ENCODE measurements at regions not wholly inside any gene's neighbourhood (a gene's known extent, or its start where the extent isn't known, plus 50 kb on each side); places are given as distances from the start of the nearest gene placed in this dataset.

DNA sequence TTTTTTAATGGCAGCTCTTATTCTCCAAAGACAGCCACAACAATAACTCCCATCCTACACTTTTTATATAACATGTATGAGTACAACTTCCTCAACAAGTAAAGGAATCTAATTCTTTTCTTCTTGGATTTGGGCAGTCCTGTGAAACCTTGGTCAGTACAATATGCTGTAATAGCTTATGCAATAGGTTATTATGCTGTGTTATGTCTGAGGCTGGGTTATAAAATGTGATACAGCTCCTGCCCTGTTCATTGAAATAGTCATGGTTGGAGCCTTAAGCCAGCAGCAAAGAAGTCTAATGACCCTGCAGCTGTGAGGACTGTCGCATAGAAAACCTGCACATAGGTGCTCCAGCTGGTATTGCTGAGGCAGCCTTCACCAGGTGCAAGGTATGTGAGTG, 215.8 kb upstream of the RASGEF1B start:
- Histone ChIP-seq H3K4me2 (replicated peaks; ENCODE audit: extremely low read depth, low read length, poor library complexity, severe bottlenecking) (no peak overlapping the region), H3K79me2 (ENCODE audit: insufficient read depth, low read length) (no peaks in the 10 kb centered on the region), H3K27ac (ENCODE audit: low read depth in 1 of 2, low read length in 2 of 2) (no peak overlapping the region), H3K4me3 (replicated peaks in 1 of 3; ENCODE audit: low read depth in 2 of 3, low read length in 3 of 3) (no peak overlapping the region), H3K4me1 (ENCODE audit: control insufficient read depth in 1 of 2, insufficient read depth in 2 of 2, low read length in 2 of 2) (no peaks in the 10 kb centered on the region), H2AFZ (ENCODE audit: insufficient read depth, low read depth, low read length, poor library complexity, severe bottlenecking) (no peak overlapping the region), H3K9ac (ENCODE audit: insufficient read depth, low read length, poor library complexity, severe bottlenecking) (no peak overlapping the region), H4K20me1 (ENCODE audit: insufficient read depth, low read length) (no peaks in the 10 kb centered on the region), H3K27me3 (ENCODE audit: control insufficient read depth in 2 of 2, insufficient read depth in 2 of 2, low read length in 2 of 2) (no peaks in the 10 kb centered on the region), H3K36me3 (replicated peaks in 1 of 2; ENCODE audit: control insufficient read depth in 1 of 2, insufficient read depth in 2 of 2, low read length in 2 of 2) (no peaks in the 10 kb centered on the region), H3K9me3 (replicated peaks in 1 of 2; ENCODE audit: control insufficient read depth in 1 of 2, insufficient read depth in 1 of 2, low read length in 2 of 2) (no peaks in the 10 kb centered on the region)
- no peak overlapping the region for H3K27ac Mint-ChIP-seq
- H3K4me3 Mint-ChIP-seq, result no peak overlapping the region
- WGBS (ENCODE audit: insufficient coverage), result 100% methylated on average over 1 of the region's 1 CpG
- no peaks in the 10 kb centered on the region for H3K36me3 Mint-ChIP-seq
- DNase-seq, result no peak
- intact Hi-C loops (cut with micrococcal nuclease), result no loop called here
- H3K27me3 Mint-ChIP-seq (ENCODE audit: low read depth in 3 of 3), result no peaks in the 10 kb centered on the region
- H3K9me3 Mint-ChIP-seq, result no peaks in the 10 kb centered on the region
- H3K4me1 Mint-ChIP-seq, result no peaks in the 10 kb centered on the region
- TF ChIP-seq, protein P1, sequence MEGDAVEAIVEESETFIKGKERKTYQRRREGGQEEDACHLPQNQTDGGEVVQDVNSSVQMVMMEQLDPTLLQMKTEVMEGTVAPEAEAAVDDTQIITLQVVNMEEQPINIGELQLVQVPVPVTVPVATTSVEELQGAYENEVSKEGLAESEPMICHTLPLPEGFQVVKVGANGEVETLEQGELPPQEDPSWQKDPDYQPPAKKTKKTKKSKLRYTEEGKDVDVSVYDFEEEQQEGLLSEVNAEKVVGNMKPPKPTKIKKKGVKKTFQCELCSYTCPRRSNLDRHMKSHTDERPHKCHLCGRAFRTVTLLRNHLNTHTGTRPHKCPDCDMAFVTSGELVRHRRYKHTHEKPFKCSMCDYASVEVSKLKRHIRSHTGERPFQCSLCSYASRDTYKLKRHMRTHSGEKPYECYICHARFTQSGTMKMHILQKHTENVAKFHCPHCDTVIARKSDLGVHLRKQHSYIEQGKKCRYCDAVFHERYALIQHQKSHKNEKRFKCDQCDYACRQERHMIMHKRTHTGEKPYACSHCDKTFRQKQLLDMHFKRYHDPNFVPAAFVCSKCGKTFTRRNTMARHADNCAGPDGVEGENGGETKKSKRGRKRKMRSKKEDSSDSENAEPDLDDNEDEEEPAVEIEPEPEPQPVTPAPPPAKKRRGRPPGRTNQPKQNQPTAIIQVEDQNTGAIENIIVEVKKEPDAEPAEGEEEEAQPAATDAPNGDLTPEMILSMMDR (IDR thresholded peaks at IDR 0.05), result no peak

DNA sequence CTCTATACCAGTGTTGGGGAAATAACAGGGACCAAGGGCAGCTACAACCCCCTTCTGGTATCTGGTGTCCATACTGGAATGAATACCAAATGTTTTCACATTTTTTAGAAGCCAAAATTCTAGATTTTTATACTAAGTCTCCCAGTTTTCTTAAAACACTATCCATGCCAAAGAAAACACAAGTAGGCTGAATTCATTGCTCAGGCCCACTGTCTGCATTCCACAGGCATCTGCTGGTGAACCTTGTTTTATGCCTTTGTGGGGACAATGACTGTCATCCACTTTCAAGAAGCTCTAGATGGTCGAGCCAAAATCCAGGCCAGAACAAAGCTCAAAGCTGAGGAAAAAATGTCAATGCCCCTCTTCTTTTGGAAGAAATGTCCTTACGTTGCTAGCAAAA, 213.4 kb upstream of the RASGEF1B start:
- no peaks in the 10 kb centered on the region for H3K4me1 Mint-ChIP-seq
- no peaks in the 10 kb centered on the region for H3K36me3 Mint-ChIP-seq
- no peak for DNase-seq

More for the DNA sequence above, 213.4 kb upstream of the RASGEF1B start:
- H3K4me3 ChIP-seq (replicated peaks in 1 of 3; ENCODE audit: low read depth in 2 of 3, low read length in 3 of 3), result no peak overlapping the region
- H3K27ac ChIP-seq (ENCODE audit: low read depth in 1 of 2, low read length in 2 of 2), result no peak overlapping the region
- no peaks in the 10 kb centered on the region for H3K36me3 ChIP-seq (replicated peaks in 1 of 2; ENCODE audit: control insufficient read depth in 1 of 2, insufficient read depth in 2 of 2, low read length in 2 of 2)
- no peaks in the 10 kb centered on the region for H3K27me3 ChIP-seq (ENCODE audit: control insufficient read depth in 2 of 2, insufficient read depth in 2 of 2, low read length in 2 of 2)
- no peak overlapping the region for H2AFZ ChIP-seq (ENCODE audit: insufficient read depth, low read depth, low read length, poor library complexity, severe bottlenecking)
- H3K4me1 ChIP-seq (ENCODE audit: control insufficient read depth in 1 of 2, insufficient read depth in 2 of 2, low read length in 2 of 2), result no peaks in the 10 kb centered on the region
- no peaks in the 10 kb centered on the region for H4K20me1 ChIP-seq (ENCODE audit: insufficient read depth, low read length)
- no peaks in the 10 kb centered on the region for H3K9me3 ChIP-seq (replicated peaks in 1 of 2; ENCODE audit: control insufficient read depth in 1 of 2, insufficient read depth in 1 of 2, low read length in 2 of 2)
- TF ChIP-seq, protein P1 (IDR thresholded peaks at IDR 0.05), result no peak
- H3K79me2 ChIP-seq (ENCODE audit: insufficient read depth, low read length), result no peaks in the 10 kb centered on the region
- H3K4me2 ChIP-seq (replicated peaks; ENCODE audit: extremely low read depth, low read length, poor library complexity, severe bottlenecking), result no peak overlapping the region
- intact Hi-C loops (cut with micrococcal nuclease), result no loop called here
- H3K9me3 Mint-ChIP-seq, result no peaks in the 10 kb centered on the region
- no peaks in the 10 kb centered on the region for H3K27me3 Mint-ChIP-seq (ENCODE audit: low read depth in 3 of 3)
- no peak overlapping the region for H3K4me3 Mint-ChIP-seq
- WGBS (ENCODE audit: insufficient coverage), result 85% methylated on average over 2 of the region's 2 CpGs
- H3K9ac ChIP-seq (ENCODE audit: insufficient read depth, low read length, poor library complexity, severe bottlenecking), result no peak overlapping the region
- no peak overlapping the region for H3K27ac Mint-ChIP-seq

Measured in CD14-positive monocyte (primary cell).